ENCODE measurements at regions not wholly inside any gene's neighbourhood (a gene's known extent, or its start where the extent isn't known, plus 50 kb on each side); places are given as distances from the start of the nearest gene placed in this dataset.

- BruUV-seq (replicated peaks): no TSS peak
- H3K9me3 ChIP-seq (ENCODE audit: low read length): no peaks in the 10 kb centered on the region
- H3K9me2 ChIP-seq (replicated peaks; ENCODE audit: low read length): no peaks in the 10 kb centered on the region
- H3K4me3 ChIP-seq (ENCODE audit: low read length): no peak overlapping the region
- CTCF ChIA-PET: no interaction called here
- POLR2A ChIA-PET (ENCODE audit: unreplicated experiment): no interaction called here
- no peaks in the 10 kb centered on the region for H4K20me1 ChIP-seq (ENCODE audit: low read length)
- H3K27ac ChIP-seq (ENCODE audit: low read length): no peak overlapping the region
- no peaks in the 10 kb centered on the region for H3K36me3 ChIP-seq (ENCODE audit: low read depth, low read length)
- no peak overlapping the region for H3K9ac ChIP-seq (ENCODE audit: low read length)
- no peak overlapping the region for H2AFZ ChIP-seq (ENCODE audit: low read length)
- TF ChIP-seq EZH2 (IDR thresholded peaks at IDR 0.05; ENCODE audit: low read length, unreplicated experiment) (no peak), CTCF (conservative IDR thresholded peaks at IDR 0.05; ENCODE audit: low read depth, low read length) (no peak), EZH2phosphoT487 (IDR thresholded peaks at IDR 0.05; ENCODE audit: borderline replicate concordance, low read length) (no peak)
- no peaks in the 10 kb centered on the region for H3K27me3 ChIP-seq (ENCODE audit: low read length)
- H3F3A ChIP-seq (ENCODE audit: low read length, unreplicated experiment): no peaks in the 10 kb centered on the region
- ATAC-seq (no peak), DNase-seq (no peak)
- H3K4me2 ChIP-seq (ENCODE audit: low read length): no peak overlapping the region
- no peaks in the 10 kb centered on the region for H3K79me2 ChIP-seq (ENCODE audit: low read length)
- intact Hi-C loops (cut with micrococcal nuclease): no loop called here
- H3K4me1 ChIP-seq (ENCODE audit: insufficient read depth, low read length): no peaks in the 10 kb centered on the region
Observed at GRCh38 chr4:17174751-17175150, 276.3 kb upstream of the LDB2 start.

GRCh38 chr4:17173300-17173699, 274.9 kb upstream of the LDB2 start:
- Histone ChIP-seq H3K4me2 (ENCODE audit: low read length) (no peak overlapping the region), H3K27me3 (ENCODE audit: low read length) (no peaks in the 10 kb centered on the region), H3F3A (ENCODE audit: low read length, unreplicated experiment) (no peaks in the 10 kb centered on the region), H4K20me1 (ENCODE audit: low read length) (no peaks in the 10 kb centered on the region), H3K4me3 (ENCODE audit: low read length) (no peak overlapping the region), H3K9me2 (replicated peaks; ENCODE audit: low read length) (no peaks in the 10 kb centered on the region), H3K9me3 (ENCODE audit: low read length) (no peaks in the 10 kb centered on the region), H3K4me1 (ENCODE audit: insufficient read depth, low read length) (no peaks in the 10 kb centered on the region), H3K79me2 (ENCODE audit: low read length) (no peaks in the 10 kb centered on the region), H3K27ac (ENCODE audit: low read length) (no peak overlapping the region), H3K36me3 (ENCODE audit: low read depth, low read length) (no peaks in the 10 kb centered on the region), H2AFZ (ENCODE audit: low read length) (no peak overlapping the region), H3K9ac (ENCODE audit: low read length) (no peak overlapping the region)
- intact Hi-C loops (cut with micrococcal nuclease): no loop called here
- ATAC-seq (no peak), DNase-seq (no peak)
- ChIA-PET POLR2A (ENCODE audit: unreplicated experiment) (no interaction called here), CTCF (no interaction called here)
- BruUV-seq (replicated peaks): no TSS peak
- TF ChIP-seq CTCF (conservative IDR thresholded peaks at IDR 0.05; ENCODE audit: low read depth, low read length) (peak; percentile 39; the same call in 1 of the 2 replicates), EZH2phosphoT487 (IDR thresholded peaks at IDR 0.05; ENCODE audit: borderline replicate concordance, low read length) (no peak)

GRCh38 chr4:17170131-17170530, 271.7 kb upstream of the LDB2 start:
- DNase-seq: no peak
- no peak overlapping the region for H3K4me3 ChIP-seq (ENCODE audit: low read length)
- no peak overlapping the region for H3K27ac ChIP-seq (ENCODE audit: low read length)
- H3K9ac ChIP-seq (ENCODE audit: low read length): no peak overlapping the region
- H3F3A ChIP-seq (ENCODE audit: low read length, unreplicated experiment): no peaks in the 10 kb centered on the region
- no peaks in the 10 kb centered on the region for H4K20me1 ChIP-seq (ENCODE audit: low read length)
- no peak for ATAC-seq
- H2AFZ ChIP-seq (ENCODE audit: low read length): no peak overlapping the region
- H3K4me1 ChIP-seq (ENCODE audit: insufficient read depth, low read length): no peaks in the 10 kb centered on the region
- no peak overlapping the region for H3K4me2 ChIP-seq (ENCODE audit: low read length)
- H3K79me2 ChIP-seq (ENCODE audit: low read length): no peaks in the 10 kb centered on the region
- no TSS peak for BruUV-seq (replicated peaks)
- TF ChIP-seq EZH2 (IDR thresholded peaks at IDR 0.05; ENCODE audit: low read length, unreplicated experiment) (no peak), EZH2phosphoT487 (IDR thresholded peaks at IDR 0.05; ENCODE audit: borderline replicate concordance, low read length) (no peak), CTCF (conservative IDR thresholded peaks at IDR 0.05; ENCODE audit: low read depth, low read length) (no peak)
- intact Hi-C loops (cut with micrococcal nuclease): no loop called here
- H3K27me3 ChIP-seq (ENCODE audit: low read length): no peaks in the 10 kb centered on the region
- ChIA-PET POLR2A (ENCODE audit: unreplicated experiment) (no interaction called here), CTCF (no interaction called here)
- no peaks in the 10 kb centered on the region for H3K9me2 ChIP-seq (replicated peaks; ENCODE audit: low read length)
- H3K36me3 ChIP-seq (ENCODE audit: low read depth, low read length): no peaks in the 10 kb centered on the region
- no peaks in the 10 kb centered on the region for H3K9me3 ChIP-seq (ENCODE audit: low read length)
